ENCODE measurements at regions not wholly inside any gene's neighbourhood (a gene's known extent, or its start where the extent isn't known, plus 50 kb on each side); places are given as distances from the start of the nearest gene placed in this dataset.

DNA sequence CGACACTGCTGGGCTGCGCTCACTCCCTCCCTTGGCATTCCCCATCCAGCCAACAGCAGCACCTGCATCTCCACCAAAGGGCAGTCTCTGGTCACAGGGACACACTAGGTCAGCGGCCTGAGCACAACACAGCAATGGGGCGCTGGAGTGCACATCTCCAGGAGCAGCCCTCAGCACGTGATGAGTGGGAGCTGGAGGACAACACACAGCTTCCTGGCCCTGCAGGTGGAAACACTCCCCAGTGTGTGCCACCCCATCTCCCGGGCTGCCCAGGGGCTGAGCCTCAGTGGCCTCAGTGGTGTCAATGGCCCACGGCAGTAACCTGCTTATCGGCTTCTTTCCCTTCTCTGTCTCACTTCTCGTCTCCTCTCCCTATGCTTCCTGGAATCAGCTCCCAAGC is 96.8 kb upstream of the VSTM2B start:
- Histone ChIP-seq H3K4me3 (ENCODE audit: low read depth in 2 of 2, low read length in 2 of 2) (no peak overlapping the region), H3K27me3 (ENCODE audit: control insufficient read depth, insufficient read depth, low read length) (no peaks in the 10 kb centered on the region; the same call in 1 of the 2 replicates), H3K4me1 (ENCODE audit: control insufficient read depth, insufficient read depth, low read length) (no peaks in the 10 kb centered on the region), H3K9me3 (ENCODE audit: control insufficient read depth, insufficient read depth, low read depth, low read length) (no peaks in the 10 kb centered on the region), H3K36me3 (ENCODE audit: control insufficient read depth, insufficient read depth, low read length) (no peaks in the 10 kb centered on the region), H3K27ac (ENCODE audit: low read length) (no peak overlapping the region)
- in situ Hi-C loops (cut with HindIII; ENCODE audit: low pct_unique_long_range_greater_than_20kb, low sequenced_read_pairs): no loop called here
- CTCF ChIA-PET: no interaction called here
- TF ChIP-seq SIN3A (IDR thresholded peaks at IDR 0.05; ENCODE audit: borderline replicate concordance, insufficient read depth, low read depth, low read length): no peak
- TF ChIP-seq, protein P1, sequence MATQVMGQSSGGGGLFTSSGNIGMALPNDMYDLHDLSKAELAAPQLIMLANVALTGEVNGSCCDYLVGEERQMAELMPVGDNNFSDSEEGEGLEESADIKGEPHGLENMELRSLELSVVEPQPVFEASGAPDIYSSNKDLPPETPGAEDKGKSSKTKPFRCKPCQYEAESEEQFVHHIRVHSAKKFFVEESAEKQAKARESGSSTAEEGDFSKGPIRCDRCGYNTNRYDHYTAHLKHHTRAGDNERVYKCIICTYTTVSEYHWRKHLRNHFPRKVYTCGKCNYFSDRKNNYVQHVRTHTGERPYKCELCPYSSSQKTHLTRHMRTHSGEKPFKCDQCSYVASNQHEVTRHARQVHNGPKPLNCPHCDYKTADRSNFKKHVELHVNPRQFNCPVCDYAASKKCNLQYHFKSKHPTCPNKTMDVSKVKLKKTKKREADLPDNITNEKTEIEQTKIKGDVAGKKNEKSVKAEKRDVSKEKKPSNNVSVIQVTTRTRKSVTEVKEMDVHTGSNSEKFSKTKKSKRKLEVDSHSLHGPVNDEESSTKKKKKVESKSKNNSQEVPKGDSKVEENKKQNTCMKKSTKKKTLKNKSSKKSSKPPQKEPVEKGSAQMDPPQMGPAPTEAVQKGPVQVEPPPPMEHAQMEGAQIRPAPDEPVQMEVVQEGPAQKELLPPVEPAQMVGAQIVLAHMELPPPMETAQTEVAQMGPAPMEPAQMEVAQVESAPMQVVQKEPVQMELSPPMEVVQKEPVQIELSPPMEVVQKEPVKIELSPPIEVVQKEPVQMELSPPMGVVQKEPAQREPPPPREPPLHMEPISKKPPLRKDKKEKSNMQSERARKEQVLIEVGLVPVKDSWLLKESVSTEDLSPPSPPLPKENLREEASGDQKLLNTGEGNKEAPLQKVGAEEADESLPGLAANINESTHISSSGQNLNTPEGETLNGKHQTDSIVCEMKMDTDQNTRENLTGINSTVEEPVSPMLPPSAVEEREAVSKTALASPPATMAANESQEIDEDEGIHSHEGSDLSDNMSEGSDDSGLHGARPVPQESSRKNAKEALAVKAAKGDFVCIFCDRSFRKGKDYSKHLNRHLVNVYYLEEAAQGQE (IDR thresholded peaks at IDR 0.05; ENCODE audit: insufficient read depth in 1 of 2, low read depth in 2 of 2, low read length in 1 of 2): no peak
- TF ChIP-seq POLR2AphosphoS5 (IDR thresholded peaks at IDR 0.05; ENCODE audit: low read depth, low read length): no peak
- TF ChIP-seq, protein P2, sequence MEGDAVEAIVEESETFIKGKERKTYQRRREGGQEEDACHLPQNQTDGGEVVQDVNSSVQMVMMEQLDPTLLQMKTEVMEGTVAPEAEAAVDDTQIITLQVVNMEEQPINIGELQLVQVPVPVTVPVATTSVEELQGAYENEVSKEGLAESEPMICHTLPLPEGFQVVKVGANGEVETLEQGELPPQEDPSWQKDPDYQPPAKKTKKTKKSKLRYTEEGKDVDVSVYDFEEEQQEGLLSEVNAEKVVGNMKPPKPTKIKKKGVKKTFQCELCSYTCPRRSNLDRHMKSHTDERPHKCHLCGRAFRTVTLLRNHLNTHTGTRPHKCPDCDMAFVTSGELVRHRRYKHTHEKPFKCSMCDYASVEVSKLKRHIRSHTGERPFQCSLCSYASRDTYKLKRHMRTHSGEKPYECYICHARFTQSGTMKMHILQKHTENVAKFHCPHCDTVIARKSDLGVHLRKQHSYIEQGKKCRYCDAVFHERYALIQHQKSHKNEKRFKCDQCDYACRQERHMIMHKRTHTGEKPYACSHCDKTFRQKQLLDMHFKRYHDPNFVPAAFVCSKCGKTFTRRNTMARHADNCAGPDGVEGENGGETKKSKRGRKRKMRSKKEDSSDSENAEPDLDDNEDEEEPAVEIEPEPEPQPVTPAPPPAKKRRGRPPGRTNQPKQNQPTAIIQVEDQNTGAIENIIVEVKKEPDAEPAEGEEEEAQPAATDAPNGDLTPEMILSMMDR (IDR thresholded peaks at IDR 0.05): no peak
- BruUV-seq (replicated peaks): no TSS peak
- ATAC-seq (no peak), DNase-seq (ENCODE audit: low read depth, low spot score) (no peak)
- intact Hi-C loops (cut with micrococcal nuclease; ENCODE audit: unreplicated experiment): no loop called here
- POLR2A ChIA-PET: no interaction called here

DNA sequence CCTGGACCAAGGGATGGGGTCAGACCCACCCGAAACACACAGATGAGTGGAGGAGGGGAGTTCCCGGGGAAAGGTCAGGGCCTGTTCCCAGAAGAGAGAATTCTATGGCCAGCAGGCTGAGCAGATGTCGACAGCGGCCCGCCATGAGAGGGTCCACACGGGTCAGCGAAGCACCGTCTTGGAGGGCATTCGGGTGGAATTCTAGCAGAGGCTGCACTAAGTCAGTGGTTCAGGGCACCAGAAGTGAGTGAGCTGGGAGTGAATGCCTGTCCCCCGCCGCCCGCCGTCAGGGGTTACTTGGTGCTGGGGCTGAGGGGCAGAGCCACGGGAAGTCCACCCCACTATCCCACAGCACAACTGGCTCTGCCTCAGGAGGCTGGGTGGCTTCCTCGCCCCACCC is 96.2 kb upstream of the VSTM2B start:
- no peak overlapping the region for H3K4me3 ChIP-seq (ENCODE audit: low read depth in 2 of 2, low read length in 2 of 2)
- no peaks in the 10 kb centered on the region for H3K9me3 ChIP-seq (ENCODE audit: control insufficient read depth, insufficient read depth, low read depth, low read length)
- no peak overlapping the region for H3K27ac ChIP-seq (ENCODE audit: low read length)
- no peak for DNase-seq (ENCODE audit: low read depth, low spot score)
- BruUV-seq (replicated peaks): no TSS peak
- intact Hi-C loops (cut with micrococcal nuclease; ENCODE audit: unreplicated experiment) (no loop called here), in situ Hi-C loops (cut with HindIII; ENCODE audit: low pct_unique_long_range_greater_than_20kb, low sequenced_read_pairs) (no loop called here)
- no peaks in the 10 kb centered on the region; the same call in 1 of the 2 replicates for H3K27me3 ChIP-seq (ENCODE audit: control insufficient read depth, insufficient read depth, low read length)
- ATAC-seq: no peak
- ChIA-PET POLR2A (no interaction called here), CTCF (no interaction called here)
- H3K4me1 ChIP-seq (ENCODE audit: control insufficient read depth, insufficient read depth, low read length): no peaks in the 10 kb centered on the region
- no peaks in the 10 kb centered on the region for H3K36me3 ChIP-seq (ENCODE audit: control insufficient read depth, insufficient read depth, low read length)
- TF ChIP-seq SIN3A (IDR thresholded peaks at IDR 0.05; ENCODE audit: borderline replicate concordance, insufficient read depth, low read depth, low read length) (no peak), POLR2AphosphoS5 (IDR thresholded peaks at IDR 0.05; ENCODE audit: low read depth, low read length) (no peak), TCF7L2 (IDR thresholded peaks at IDR 0.05; ENCODE audit: low read depth, low read length) (no peak)
- TF ChIP-seq, protein P1 (IDR thresholded peaks at IDR 0.05; ENCODE audit: insufficient read depth in 1 of 2, low read depth in 2 of 2, low read length in 1 of 2): no peak
- TF ChIP-seq, protein P2 (IDR thresholded peaks at IDR 0.05): no peak
